ENCODE measurements at regions not wholly inside any gene's neighbourhood (a gene's known extent, or its start where the extent isn't known, plus 50 kb on each side); places are given as distances from the start of the nearest gene placed in this dataset.

DNA sequence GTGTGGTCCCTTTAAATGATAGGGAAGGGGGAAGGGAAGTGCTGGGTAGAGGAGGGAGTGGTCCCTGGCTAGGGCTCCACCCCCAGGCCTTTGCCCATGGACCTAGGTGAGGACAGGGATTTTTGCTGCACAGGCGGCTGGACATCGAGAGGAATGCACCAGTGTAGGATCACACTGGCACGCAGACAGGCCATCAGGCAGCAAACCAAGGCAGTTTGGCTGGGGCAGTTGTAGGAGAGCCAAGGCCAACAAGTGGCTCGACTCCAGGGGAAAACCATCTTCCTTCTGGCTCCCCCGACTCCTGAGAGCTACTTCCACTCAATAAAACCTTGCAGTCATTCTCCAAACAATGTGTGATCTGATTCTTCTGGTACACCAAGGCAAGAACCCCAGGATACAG is 402.0 kb upstream of the LRRTM1 start:
- DNase-seq (ENCODE audit: extremely low read depth, low read depth), result no peak
- TF ChIP-seq, protein P1, sequence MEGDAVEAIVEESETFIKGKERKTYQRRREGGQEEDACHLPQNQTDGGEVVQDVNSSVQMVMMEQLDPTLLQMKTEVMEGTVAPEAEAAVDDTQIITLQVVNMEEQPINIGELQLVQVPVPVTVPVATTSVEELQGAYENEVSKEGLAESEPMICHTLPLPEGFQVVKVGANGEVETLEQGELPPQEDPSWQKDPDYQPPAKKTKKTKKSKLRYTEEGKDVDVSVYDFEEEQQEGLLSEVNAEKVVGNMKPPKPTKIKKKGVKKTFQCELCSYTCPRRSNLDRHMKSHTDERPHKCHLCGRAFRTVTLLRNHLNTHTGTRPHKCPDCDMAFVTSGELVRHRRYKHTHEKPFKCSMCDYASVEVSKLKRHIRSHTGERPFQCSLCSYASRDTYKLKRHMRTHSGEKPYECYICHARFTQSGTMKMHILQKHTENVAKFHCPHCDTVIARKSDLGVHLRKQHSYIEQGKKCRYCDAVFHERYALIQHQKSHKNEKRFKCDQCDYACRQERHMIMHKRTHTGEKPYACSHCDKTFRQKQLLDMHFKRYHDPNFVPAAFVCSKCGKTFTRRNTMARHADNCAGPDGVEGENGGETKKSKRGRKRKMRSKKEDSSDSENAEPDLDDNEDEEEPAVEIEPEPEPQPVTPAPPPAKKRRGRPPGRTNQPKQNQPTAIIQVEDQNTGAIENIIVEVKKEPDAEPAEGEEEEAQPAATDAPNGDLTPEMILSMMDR (IDR thresholded peaks at IDR 0.05; ENCODE audit: low read depth, low read length, missing control alignments), result no peak
- no peak overlapping the region for H3K4me3 ChIP-seq (replicated peaks; ENCODE audit: low read depth, low read length)

DNA sequence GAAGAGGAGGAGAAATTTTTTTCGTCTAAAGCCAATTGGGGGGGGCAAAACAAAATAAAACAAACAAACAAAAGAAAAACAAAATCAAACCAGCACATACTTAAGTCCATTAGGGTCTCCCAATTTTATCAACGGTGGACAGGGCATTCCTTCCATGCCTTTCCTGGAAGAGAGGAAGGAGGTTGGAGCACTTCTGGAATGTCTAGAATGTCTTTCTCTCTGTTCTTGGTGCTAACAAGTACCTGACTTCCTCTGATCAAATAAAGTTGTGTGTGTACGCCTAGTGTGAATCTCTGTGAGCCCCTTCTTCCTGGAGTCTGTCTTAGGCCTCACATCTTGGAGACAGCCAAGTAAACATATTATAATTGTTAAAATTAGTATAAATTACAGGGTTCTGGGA is 399.0 kb upstream of the LRRTM1 start:
- TF ChIP-seq, protein P1 (IDR thresholded peaks at IDR 0.05; ENCODE audit: low read depth, low read length, missing control alignments), result no peak
- DNase-seq (ENCODE audit: extremely low read depth, low read depth), result no peak
- H3K4me3 ChIP-seq (replicated peaks; ENCODE audit: low read depth, low read length), result no peak overlapping the region

DNA sequence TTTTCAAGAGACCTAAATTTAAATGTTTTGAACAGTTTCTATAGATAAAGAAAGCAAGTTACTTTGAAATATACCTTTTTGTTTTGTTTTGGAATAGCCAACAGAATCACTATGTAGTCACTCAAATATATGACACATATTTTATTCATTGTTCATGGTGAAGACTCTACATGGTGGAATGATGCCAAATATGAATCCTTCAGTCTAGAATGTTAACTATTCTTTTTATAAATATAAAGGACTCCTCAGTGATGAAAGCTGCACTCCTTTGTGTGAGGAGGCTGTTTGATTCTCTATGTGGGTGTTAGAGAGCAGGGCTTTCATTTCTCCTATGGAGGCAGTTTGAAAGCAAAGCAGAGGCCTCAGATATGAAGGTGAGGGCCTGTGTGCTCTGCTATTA is 396.4 kb upstream of the LRRTM1 start:
- no peak overlapping the region for H3K4me3 ChIP-seq (replicated peaks; ENCODE audit: low read depth, low read length)
- no peak for DNase-seq (ENCODE audit: extremely low read depth, low read depth)
- TF ChIP-seq, protein P1 (IDR thresholded peaks at IDR 0.05; ENCODE audit: low read depth, low read length, missing control alignments), result no peak
